RWPE1 (cell line): ENCODE measurements at regions not wholly inside any gene's neighbourhood (a gene's known extent, or its start where the extent isn't known, plus 50 kb on each side); places are given as distances from the start of the nearest gene placed in this dataset.
"Not testable (repeated sequence)": the region's sequence is repeated elsewhere in the genome, so short reads cannot be mapped to it uniquely, and the experiment has no call there.

Experiments used
- CTCF ChIA-PET: fragments of 350-600 bp; sonication (Branson Sonifier 250); formaldehyde crosslinking; extraction: SDS; loops from one replicate; lab custom pipeline; 2021; lab: Yijun Ruan, JAX
- POLR2A ChIA-PET: fragments of 400-600 bp; formaldehyde crosslinking; extraction: SDS; loops from one replicate; lab custom pipeline; 2020; ENCODE audit warnings: antibody characterized with exemption; ENCODE audit not compliant: low non-redundant PET; lab: Yijun Ruan, JAX
- DNase-seq: peaks from one replicate; pipeline ENCODE4 v3.0.0; 2012; ENCODE audit warnings: low spot score
- H3K27ac ChIP-seq: fragments of 450-650 bp; 2 replicates; pipeline ENCODE4 v1.5.1; 2017
- CTCF ChIP-seq: fragments of 450-650 bp; conservative IDR thresholded peaks from 2 replicates; pipeline ENCODE4 v1.5.1; 2017; ENCODE audit warnings: low read depth, mild to moderate bottlenecking

GRCh38 chr10:45520476-45520875, 146.5 kb downstream of the ALOX5 start:
- ChIA-PET CTCF (no interaction called here), POLR2A (no interaction called here)

DNA sequence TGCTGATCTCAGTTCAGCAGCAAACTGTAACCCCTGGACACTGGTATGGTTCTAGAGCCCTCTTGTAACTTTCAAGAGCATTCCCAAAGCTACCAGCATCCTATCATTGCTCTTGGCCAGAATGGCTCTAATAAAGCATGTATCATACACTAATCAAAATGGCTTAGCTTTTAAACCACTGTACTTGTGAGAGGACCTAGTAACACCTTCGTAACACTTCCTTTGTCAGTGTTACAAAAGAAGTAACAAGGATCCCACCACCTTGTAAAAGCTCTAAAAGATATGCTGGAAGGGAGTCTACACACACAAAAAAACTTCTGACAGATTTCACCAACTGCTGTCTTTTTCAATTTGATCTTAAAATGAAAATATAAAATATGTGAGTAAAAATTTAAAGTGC, 144.7 kb downstream of the ALOX5 start:
- no peak for TF ChIP-seq CTCF
- POLR2A ChIA-PET = no interaction called here
- DNase-seq = no peak
- CTCF ChIA-PET = no interaction called here
- H3K27ac ChIP-seq = no peak overlapping the region

More at GRCh38 chr10:45520476-45520875, 146.5 kb downstream of the ALOX5 start:
- no peak overlapping the region for H3K27ac ChIP-seq
- TF ChIP-seq CTCF = no peak
- no peak for DNase-seq

DNA sequence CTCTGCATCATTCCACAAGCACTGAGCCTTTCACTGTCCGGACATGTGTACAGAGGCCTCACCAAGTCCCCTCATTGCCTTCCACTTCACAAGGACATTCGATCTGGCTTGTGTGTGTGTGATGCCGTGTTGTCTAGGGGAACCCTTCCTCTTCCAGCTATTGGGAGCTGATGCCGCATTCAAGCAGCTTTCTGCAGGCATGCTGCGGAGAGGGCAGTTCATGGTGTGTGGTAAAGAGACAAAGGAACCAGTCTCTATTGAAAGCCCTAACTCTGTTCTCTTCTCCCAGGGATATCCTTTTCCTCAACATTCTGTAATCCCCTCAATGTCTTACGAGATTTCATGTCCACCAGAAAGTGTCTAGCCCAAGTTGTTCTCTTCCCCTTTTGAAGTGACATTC, 141.6 kb downstream of the ALOX5 start:
- ChIA-PET POLR2A (no interaction called here), CTCF (no interaction called here)
- DNase-seq = no peak
- H3K27ac ChIP-seq = no peak overlapping the region
- no peak for TF ChIP-seq CTCF

DNA sequence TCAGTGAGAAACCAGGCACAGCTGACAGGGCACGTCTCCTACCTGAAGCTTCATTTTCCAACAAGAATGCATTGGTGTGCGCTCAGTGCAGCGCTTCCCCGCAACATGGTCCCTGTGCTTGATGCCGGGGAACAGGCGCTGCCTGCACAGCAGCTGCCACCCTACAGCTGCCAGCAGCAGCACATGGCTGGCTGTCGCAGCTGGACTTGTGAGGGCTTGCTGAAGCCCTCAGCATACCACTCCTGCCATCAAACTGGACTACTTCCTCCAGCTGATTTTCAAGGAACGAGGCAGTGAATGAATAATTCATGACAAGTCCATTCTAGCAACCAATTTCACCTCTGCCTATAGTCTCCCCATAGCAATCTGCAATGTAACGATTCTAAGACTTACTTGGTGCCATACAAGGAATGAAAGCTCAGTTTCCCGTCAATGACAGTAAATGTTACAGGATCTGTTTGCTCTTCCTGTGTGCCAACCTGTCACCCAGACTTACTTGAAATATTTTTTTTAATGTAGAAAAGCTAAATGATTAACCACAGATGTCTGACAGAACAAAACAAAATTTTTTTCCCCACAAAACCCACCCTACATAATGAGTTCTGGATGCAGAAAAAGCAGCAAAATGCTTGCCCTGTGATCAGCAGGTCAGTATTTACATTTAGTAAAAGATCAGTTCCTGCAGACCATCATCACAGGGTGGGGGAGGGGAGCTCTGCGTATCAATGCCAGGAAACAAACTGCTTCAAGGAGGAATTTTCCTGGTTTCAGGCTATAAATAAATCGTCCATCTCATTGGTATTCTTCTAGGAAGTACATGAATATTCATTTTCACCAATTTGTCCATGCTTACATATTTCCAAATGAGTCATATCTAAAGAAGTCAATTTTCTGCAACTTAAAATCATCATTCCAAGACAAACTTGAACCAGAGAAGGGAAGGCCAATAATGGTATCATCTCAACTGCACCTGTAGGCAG, 140.6 kb downstream of the ALOX5 start:
- POLR2A ChIA-PET = no interaction called here
- peak overlapping the region; percentile 36; the same call in 1 of the 2 replicates for H3K27ac ChIP-seq
- CTCF ChIA-PET = no interaction called here
- TF ChIP-seq CTCF = no peak
- peak; percentile 55 for DNase-seq

- DNase-seq = no peak
- ChIA-PET POLR2A (no interaction called here), CTCF (no interaction called here)
- H3K27ac ChIP-seq = no peak overlapping the region
- TF ChIP-seq CTCF = no peak
These were observed 139.5 kb downstream of the ALOX5 start for GRCh38 chr10:45513551-45513950.

DNA sequence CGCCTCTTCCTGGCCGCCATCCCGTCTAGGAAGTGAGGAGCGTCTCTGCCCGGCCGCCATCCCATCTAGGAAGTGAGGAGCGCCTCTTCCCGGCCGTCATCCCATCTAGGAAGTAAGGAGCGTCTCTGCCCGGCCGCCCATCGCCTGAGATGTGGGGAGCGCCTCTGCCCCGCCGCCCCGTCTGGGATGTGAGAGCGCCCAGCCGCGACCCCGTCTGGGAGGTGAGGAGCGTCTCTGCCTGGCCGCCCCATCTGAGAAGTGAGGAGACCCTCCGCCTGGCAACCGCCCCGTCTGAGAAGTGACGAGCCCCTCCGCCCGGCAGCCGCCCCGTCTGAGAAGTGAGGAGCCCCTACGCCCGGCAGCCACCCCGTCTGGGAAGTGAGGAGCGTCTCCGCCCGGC, 137.9 kb downstream of the ALOX5 start:
- POLR2A ChIA-PET, H3K27ac ChIP-seq, CTCF ChIA-PET, DNase-seq: not testable (repeated sequence)

- no peak overlapping the region for H3K27ac ChIP-seq
- ChIA-PET POLR2A (no interaction called here), CTCF (no interaction called here)
- TF ChIP-seq CTCF = no peak
- DNase-seq = no peak
These were observed 135.5 kb downstream of the ALOX5 start for GRCh38 chr10:45509491-45509890.
